ENCODE measurements at regions not wholly inside any gene's neighbourhood (a gene's known extent, or its start where the extent isn't known, plus 50 kb on each side); places are given as distances from the start of the nearest gene placed in this dataset.
A peak's percentile ranks its signal among the peaks of the same experiment; 100 is the strongest.
"Not testable (repeated sequence)": the region's sequence is repeated elsewhere in the genome, so short reads cannot be mapped to it uniquely, and the experiment has no call there.

DNA sequence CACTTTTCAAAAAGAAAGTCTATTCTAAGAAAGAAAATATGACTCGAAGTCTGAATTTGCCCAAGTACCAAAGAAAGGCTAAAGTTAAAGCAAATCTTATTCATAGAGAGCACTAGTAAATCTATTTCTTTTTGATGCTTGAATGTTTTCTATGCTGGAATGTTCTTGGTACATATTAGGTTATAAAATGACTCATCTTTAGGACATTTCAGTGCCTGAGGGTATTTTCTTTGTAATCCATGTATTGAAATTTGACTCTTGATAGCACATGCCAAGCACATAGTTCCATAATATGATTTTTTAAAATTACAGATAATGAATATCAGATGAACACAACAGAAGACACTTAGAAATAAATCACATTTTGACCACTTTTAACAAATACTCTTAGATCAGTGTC lies 232.8 kb downstream of the TRIML1 start:
- DNase-seq (ENCODE audit: low spot score) (no peak), FAIRE-seq (no peak)

DNA sequence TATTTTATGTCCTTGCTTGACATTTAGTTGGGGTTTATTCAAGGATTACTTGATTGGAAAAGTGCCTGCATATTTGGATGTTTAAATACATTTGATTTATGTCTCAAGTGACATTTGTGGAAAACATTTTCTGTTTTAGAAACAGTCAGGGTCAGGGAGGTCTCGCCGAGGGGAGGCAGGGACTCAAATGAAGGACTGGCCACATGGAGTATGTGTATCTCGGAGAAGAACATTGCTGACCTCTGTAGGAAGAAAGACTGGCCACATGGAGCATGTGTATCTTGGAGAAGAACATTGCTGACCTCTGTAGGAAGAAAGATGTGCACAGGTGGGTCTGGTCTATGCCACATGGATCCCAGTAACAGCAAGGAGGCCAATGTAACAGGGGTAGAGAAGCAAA lies 233.6 kb downstream of the TRIML1 start:
- FAIRE-seq: peak; percentile 37
- peak; percentile 11 for DNase-seq (ENCODE audit: low spot score)

DNA sequence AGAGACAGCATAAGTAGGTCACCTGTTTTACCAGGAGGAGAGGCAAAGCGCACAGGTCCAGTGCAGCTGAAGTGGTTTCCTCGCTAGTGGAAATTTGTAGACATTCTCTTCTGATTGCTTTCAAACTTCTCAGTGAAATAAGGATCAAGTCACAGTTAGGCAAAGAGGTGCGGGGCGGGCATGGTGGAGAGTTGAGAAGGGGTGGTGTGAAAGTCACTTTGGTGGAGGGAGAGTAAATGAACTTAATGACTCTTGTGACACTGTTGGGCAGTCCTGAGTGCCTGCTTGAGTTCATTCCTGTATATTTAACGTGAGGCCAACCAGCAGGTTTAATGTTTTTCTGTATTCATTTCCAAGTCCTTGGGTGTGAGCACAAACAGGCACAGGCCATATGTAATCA lies 235.6 kb downstream of the TRIML1 start:
- no peak for FAIRE-seq
- no peak for DNase-seq (ENCODE audit: low spot score)

DNA sequence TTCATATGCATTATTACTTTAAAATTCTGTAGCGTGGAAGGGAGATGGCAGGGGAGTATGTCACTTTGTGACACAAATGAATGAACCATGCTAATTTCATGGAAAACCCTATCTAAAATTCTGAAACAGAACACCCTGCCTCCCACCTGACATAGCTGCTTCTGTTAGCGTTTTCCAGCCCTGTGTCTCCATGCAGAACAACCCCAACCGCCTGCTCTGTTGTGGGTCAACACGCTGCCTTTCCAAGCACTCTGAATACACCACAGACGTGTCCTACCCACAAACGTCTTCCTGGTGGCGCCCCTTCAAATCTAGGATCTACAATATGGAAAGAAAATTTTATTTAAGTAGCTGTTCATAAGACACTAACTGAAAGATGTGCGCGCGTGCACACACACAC lies 238.6 kb downstream of the TRIML1 start:
- FAIRE-seq (no peak), DNase-seq (ENCODE audit: low spot score) (no peak)

DNA sequence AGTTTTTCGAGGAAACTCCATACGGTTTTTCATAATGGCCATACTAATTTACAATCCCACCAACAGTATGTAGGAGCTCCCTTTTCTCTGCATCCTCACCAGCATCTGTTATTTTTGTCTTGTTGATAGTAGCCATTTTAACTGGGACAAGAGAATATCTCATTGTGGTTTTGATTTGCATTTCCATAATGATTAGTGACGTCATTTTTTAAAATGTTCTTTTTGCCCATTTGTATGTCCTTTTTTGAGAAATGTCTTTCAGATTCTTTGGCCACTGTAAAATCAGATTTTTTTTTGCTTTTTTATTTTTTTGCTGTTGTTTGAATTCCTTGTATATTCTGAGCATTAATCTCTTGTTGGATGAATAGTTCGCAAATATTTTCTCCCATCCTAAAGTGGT lies 243.9 kb downstream of the TRIML1 start:
- FAIRE-seq (no peak), DNase-seq (ENCODE audit: low spot score) (no peak)

DNA sequence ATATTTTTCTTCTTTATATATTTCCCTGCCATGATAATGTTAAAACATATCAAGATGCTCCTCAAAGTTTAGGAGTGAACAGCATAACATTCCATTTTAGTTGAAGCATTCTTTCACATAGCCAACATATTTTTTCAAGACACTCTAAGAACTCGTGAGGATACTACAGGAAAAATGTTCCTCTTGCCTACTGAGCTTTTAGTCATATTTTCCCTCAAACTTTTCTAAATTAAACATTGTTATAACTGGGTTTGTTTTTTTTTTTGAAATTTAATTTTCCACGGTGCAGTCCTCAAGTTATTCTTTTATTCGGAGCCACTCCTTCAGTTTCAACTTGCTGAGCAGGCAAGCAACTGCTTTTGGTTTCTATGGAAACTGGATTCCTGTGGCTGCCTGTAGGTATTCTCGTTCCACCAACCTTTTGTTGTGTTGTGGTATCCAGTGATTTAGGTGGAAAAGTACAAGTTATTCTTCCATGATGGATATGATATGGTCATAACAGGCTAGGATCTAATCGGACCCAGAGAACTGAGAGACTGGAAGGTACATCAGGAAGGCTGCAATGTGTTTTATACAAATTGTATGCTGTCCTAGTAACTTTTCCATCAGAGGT lies 248.0 kb downstream of the TRIML1 start:
- DNase-seq (ENCODE audit: low spot score) (peak; percentile 54), FAIRE-seq (no peak)

DNA sequence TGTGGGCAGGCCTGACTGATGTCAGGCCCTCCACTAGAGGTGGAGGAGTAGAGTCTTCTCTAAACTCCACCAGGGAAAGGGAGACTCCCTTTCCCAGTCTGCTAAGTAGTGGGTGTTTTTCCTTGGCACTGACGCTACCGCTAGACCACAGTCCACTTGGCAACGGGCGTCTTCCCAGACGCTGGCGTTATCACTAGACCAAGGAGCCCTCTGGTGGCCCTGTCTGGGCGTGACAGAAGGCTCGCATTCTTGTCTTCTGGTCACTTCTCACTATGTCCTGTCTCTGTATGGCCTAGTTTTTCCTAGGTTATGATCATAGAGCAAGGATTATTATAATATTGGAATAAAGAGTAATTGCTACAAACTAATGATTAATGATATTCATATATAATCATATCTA lies 252.1 kb downstream of the TRIML1 start:
- not testable (repeated sequence) for DNase-seq (ENCODE audit: low spot score); FAIRE-seq

DNA sequence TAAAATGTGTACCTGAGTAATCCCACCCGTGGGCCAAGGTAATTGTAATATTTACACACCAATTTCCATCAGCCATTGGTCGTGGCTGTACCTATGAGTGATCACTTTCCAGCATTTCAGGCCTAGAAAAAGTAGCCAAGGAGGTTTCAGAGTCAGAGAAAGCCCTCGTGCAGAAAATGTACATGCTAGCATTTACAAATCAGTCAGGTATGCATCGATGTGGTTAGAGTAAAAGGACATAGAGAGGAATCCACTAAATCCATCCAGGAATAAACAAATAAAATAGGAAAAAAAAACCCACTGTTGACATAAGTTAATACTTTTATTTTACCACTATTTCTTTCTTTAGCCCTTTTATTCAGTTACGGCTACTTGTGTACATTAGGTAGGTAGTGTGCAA lies 256.8 kb downstream of the TRIML1 start:
- FAIRE-seq (no peak), DNase-seq (ENCODE audit: low spot score) (no peak)

DNA sequence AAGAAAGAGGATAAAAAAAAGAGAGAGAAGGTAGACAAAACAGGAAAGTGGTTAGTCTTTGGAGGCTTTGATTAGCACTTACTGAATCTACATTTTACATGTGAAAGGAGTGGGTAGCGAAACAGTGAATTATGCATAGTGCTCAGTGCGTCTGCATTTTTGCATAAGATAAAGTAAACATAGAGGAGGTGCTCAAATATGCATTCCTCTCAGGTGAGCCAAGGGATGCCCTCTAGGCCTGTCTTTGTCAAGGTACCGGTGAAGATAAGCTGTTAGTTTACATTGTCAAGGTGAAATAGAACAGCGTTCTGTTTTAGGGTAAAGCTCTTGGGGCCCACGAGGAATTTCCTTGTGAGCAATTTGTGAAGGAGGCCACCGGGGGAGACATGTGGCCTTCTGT lies 260.6 kb downstream of the TRIML1 start:
- no peak for DNase-seq (ENCODE audit: low spot score)
- FAIRE-seq: no peak

DNA sequence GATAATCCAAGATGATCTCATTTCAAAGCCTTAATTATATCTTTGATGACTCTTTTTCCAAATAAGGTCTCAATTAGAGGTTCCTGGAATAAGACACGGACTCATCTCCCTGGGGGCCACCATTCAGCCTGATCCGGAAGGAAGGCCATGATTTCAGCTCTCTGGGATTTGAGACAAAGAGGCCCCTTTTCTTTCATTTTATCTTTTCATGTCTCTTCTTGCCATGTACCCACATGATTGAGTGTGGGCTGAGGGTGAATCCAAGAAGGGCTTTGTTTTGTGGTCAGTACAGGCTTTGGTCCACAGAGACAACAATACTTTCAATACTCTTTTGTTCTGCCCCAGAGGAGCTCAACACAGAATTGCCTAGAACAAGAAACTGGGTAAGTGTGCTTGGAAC lies 261.2 kb downstream of the TRIML1 start:
- FAIRE-seq (no peak), DNase-seq (ENCODE audit: low spot score) (no peak)

DNA sequence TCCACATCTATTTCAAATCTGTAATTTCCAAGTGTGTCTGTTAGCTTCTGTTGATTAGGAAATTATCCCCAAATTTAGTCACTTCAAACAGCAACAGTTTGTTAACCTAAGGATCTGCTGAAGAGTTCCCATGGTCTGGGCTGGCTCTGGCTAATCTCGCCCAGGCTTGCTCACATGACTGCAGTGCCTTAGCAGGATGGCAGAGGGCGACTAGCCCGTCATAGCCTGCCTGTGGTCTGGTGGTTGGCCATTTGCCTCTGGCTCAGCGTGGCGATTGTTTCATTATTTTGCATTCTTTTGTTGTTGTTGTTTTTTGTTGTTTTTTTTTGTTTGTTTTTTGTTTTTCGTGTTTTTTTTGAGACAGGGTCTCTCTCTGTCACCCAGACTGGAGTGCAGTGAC lies 264.0 kb downstream of the TRIML1 start:
- FAIRE-seq (no peak), DNase-seq (ENCODE audit: low spot score) (no peak)

DNA sequence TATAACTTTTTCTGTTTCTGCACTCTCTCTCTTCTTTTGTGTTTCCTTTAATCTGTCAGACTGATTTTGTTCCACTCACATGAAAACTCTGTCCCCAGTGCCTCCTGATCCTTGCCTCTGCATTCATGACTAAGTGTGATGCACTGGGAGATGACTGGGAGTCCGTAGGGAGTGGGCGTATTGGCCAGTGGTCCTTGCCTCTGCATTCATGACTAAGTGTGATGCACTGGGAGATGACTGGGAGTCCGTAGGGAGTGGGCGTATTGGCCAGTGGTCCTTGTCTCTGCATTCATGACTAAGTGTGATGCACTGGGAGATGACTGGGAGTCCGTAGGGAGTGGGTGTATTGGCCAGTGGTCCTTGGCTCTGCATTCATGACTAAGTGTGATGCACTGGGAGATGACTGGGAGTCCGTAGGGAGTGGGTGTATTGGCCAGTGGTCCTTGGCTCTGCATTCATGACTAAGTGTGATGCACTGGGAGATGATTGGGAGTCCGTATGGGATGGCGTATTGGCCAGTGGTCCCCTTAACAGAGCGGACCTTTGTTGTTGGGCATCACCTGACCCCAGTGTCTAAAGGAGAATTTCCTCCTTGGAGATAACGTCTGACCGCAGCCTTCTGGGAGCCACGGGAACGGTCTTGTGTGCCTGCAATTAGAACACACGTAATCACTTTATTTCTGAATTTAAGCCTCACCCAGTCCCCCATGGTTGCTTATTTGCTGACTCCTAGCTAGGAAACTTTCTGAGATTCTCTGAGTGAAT lies 266.0 kb downstream of the TRIML1 start:
- DNase-seq (ENCODE audit: low spot score): not testable (repeated sequence)
- FAIRE-seq: peak; percentile 65

DNA sequence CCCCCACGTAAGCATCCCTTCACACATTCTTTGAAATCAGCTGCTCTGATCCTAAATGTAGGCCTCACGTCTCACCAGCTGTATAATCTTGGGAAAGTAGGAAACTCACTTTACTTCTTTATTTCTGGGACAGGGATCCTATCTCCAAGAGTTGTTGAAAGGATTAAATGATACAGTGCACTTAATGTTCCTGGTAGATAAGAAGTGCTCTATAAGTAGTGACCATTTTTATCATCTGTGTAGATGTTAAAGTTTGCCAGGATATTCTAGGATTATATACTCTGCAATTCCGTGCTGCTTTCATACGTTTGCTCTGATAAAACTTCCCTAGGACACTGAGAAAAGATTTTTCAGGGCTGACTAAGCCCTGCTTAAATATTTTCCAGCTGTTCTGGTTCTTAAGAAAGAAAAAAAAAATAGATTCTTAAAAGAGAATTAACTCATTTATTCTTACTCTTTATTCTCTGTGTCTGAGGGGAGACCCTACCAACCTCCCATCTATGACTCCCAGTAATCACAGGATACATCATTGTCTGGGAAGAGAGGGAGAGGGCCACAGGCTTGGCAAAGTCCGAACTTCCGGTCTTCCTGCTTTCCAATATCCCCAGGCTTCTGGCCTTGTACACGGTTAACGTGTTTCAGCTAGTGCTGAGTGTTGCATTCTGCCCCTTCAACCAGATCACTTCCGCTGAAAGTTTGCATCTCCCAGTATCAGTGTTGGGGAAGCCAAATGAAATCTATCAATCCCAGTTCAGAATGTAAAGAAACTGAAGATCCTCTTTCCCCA lies 269.2 kb downstream of the TRIML1 start:
- FAIRE-seq (no peak), DNase-seq (ENCODE audit: low spot score) (no peak)

DNA sequence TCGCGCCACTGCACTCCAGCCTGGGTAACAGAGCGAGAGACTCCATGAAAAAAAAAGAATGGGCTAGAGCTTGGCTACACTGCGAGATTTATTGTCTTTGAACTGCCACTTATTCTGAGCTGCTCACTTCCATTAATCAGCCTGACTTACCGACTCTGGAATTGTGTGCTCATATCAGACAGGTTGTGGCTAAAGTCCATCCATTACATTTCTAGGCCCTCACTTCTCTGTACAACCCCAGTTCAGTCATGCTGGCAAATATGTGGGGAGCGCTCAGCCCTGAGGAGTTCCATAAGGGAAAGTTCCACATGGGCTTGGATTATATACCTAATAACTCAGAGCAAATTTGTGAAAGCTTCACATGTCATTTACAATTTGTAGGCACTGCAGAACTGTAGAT lies 270.6 kb downstream of the TRIML1 start:
- DNase-seq (ENCODE audit: low spot score) (no peak), FAIRE-seq (no peak)

DNA sequence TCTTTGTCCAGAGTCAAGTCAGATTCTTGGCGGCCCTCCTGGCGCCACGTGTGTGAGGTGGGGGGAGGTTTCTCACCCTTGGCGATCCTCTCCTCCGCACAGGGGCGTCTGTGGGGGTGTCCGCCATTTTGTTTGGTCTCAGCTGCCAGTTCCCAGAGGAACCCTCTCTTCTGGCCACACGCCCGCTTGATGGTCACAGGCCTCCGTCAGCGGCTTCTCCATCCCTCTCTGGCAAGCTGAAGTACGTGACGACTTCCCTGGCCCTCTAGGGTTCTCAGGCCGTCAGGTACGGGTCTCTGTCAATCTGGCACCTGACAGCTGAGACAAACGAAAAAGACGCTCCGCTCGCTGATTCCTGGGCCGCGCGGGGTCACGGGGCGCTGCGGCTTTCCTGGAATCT lies 272.6 kb downstream of the TRIML1 start:
- FAIRE-seq: no peak
- no peak for DNase-seq (ENCODE audit: low spot score)

DNA sequence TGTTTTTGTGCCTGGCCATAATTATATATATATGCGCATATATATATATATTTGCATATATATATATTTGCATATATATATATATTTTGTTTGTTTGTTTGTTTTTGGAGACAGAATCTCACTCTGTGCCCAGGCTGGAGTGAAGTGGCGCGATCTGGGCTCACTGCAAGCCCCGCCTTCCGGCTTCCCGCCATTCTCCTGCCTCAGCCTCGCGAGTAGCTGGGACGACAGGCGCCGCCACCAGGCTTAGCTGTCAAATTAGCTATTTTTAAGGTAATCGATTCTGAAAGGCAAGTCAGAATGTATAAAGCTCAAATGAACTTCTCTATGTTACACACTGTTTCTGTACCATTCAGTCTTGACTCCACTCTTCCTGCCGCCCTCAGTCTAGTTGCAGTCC lies 273.3 kb downstream of the TRIML1 start:
- no peak for FAIRE-seq
- DNase-seq (ENCODE audit: low spot score): no peak

DNA sequence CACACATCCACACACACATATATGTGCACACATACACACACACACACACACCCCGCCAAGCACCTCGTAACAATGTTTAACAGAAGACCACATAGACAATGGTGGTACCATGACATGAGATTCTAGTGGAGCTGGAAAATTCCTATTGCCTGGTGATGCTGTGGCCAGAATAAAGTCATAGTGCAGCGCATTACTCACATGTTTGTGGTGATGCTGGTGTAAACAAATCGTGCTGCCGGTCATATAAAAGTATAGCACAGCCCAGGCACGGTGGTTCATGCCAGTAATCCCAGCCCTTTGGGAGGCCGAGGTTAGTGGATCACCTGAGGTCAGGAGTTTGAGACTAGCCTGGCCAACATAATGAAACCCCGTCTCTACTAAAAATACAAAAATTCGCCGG lies 275.2 kb downstream of the TRIML1 start:
- no peak for FAIRE-seq
- no peak for DNase-seq (ENCODE audit: low spot score)

DNA sequence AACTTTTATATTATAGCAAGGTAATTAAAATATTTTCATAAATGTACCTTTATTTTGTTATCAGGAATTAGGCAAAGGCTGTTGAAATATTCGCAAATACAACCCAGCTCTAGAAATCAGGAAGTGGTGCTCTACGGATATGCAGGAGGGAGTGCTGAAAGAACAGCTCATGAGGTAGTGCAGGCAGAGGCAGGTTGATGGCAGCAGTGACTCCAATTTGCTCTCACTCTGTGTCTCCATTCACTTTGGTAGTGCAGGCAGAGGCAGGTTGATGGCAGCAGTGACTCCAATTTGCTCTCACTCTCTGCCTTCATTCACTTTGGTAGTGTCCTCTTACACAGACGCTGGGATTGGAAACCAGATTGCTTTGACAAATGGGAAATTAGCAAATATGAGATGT lies 277.9 kb downstream of the TRIML1 start:
- no peak for FAIRE-seq

DNA sequence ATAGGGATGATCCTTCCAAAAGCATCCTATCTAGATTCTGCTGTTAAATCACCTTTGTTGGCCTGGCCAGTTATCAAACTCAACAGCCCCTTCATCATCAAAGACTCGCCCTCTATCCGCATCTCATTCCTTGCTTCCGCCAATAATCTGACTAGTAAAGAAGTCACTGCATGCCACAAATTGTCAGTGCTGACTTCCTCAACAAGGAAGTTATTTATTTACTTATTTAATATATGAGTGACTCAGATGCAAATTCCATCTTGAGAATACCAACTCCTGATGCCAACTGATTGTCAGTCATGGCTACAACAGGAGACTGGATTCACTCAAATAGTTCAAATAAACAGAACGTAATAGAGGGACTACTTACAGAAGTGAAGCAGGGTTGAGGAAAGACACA lies 283.8 kb downstream of the TRIML1 start:
- no peak for DNase-seq (ENCODE audit: low spot score)
- FAIRE-seq: no peak

More for the DNA sequence above, 277.9 kb downstream of the TRIML1 start:
- DNase-seq (ENCODE audit: low spot score): no peak

DNA sequence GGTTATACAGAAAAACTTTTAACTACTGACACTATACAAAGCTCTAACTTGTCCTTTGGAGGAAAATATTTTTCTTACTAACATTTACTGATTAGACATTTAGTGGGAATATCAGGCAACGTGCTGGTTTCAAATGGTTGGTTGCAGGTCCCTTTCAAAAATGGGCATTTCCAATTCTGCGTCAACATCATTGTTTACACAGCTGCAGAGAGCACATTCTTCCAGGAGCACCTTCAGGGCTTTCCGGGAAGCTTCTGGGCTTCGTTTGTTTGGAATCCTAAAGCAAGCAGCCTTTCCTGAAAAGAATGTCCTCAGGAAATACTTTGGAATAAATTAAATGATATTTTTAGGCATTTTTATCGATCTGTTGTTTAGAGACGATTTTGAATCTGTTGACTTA lies 289.7 kb downstream of the TRIML1 start:
- no peak for DNase-seq (ENCODE audit: low spot score)
- no peak for FAIRE-seq

DNA sequence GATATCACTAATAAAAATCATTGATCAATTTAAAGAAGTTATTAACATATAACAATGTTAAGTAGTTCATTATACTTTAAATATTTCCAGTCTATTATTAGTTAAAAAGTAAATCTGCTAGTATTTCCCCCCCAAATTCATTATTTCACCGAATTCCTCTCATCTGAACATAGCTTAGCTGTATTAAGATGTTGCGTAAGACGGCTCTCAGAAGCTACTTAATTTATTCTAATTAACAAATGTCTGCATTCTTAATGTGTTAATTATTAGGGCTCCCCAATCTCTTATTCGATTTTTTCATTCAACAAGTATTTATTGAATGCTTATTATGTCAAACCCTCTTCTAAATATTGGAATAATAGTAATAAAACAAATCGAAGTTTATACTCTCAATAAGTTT lies 290.7 kb downstream of the TRIML1 start:
- no peak for DNase-seq (ENCODE audit: low spot score)
- no peak for FAIRE-seq

DNA sequence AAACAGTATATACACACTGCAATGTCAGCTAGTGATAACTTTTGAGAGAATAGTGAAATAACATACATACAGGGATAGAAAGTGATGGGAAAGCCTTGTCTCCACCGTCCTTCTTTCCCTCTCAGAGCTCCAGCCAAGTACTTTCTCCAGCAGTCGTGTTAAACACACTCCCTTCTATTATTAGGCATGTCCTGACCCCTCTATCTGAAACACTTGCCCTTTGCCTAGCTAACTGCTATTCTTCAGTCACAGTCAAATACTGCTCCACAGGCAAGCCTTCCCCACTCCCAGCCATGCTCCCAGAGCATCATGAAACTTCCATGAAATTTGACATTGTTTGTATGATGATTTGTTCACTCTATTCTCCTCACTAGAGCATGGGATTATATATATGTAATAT lies 291.1 kb downstream of the TRIML1 start:
- no peak for FAIRE-seq
- no peak for DNase-seq (ENCODE audit: low spot score)

DNA sequence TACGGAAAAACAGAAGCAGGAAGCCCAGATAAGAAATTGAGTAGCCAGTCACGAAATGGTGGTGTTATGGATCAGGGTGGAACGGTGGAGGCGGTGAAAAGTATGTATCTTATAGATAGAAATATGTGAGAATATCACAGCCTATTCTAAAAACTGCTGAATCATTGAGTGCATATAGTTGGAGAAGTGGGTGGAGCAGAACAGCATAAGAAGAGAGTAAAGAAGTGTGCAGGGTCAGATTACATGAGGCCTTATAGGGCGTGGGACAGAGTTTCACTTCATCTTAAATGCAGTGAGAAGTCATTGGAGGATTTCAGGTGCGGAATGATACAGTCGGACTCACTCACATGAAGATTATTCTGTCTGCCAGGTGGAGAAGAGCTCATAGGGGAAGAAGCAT lies 293.1 kb downstream of the TRIML1 start:
- FAIRE-seq: no peak
- no peak for DNase-seq (ENCODE audit: low spot score)
